HCT116 (cell line): ENCODE measurements at regions not wholly inside any gene's neighbourhood (a gene's known extent, or its start where the extent isn't known, plus 50 kb on each side); places are given as distances from the start of the nearest gene placed in this dataset.

Source experiments
- ATAC-seq: fragments of 200-7000 bp; cut with Tn5 transposase; 2 replicates; pipeline ENCODE4 v1.9.1; 2020; ENCODE audit warnings: mild to moderate bottlenecking, moderate library complexity
- BruUV-seq: library from RNA; stranded (reverse); fragments of 400-500 nt; replicated peaks from 2 replicates; lab custom pipeline; 2021; lab: Mats Ljungman, UMichigan
- CTCF ChIA-PET: fragments of 300-600 bp; sonication (Branson Sonifier 250); formaldehyde crosslinking; loops from one replicate; lab custom pipeline; 2021; ENCODE audit warnings: antibody characterized with exemption; lab: Charles Lee
- POLR2A ChIA-PET: fragments of 300-600, 350-600 bp; sonication (Branson Sonifier 250); formaldehyde crosslinking; loops from one replicate; lab custom pipeline; 2021; ENCODE audit warnings: antibody characterized with exemption; lab: Charles Lee
- RAD21 ChIA-PET, 2 experiments: fragments of 300-600 bp; sonication (Branson Sonifier 250); formaldehyde crosslinking; loops; one replicate each; lab custom pipeline; 2023; ENCODE audit warnings: low total read pairs in 2 of 2; ENCODE audit not compliant: uncharacterized antibody in 2 of 2, unreplicated experiment in 2 of 2, low non-redundant PET in 1 of 2; lab: Charles Lee
- DNase-seq: peaks from one replicate; pipeline ENCODE4 v3.0.0-alpha.2; 2010; ENCODE audit warnings: low read depth, low spot score
- H2AFZ ChIP-seq: fragments of 200-600 bp; shearing (Covaris generic), sonication (generic); 2 replicates; pipeline ENCODE4 v1.6.1; 2017; ENCODE audit warnings: low read depth, mixed run types, mixed read lengths, antibody characterized with exemption, low read length; ENCODE audit not compliant: poor library complexity, severe bottlenecking
- H3K27ac ChIP-seq: 2 replicates; pipeline ENCODE4 v1.5.1; 2012; ENCODE audit warnings: low read depth, low read length
- H3K27me3 ChIP-seq: fragments of 200-600 bp; sonication (generic); 2 replicates; pipeline ENCODE4 v1.6.1; 2016; ENCODE audit warnings: mixed run types, low read length, mixed read lengths; ENCODE audit not compliant: insufficient read depth
- H3K36me3 ChIP-seq, 2 experiments: fragments of 200-500 bp in 1 of 2; fragments of 200-600 bp in 1 of 2; sonication (Bioruptor generic) in 1 of 2; sonication (generic) in 1 of 2; 2 replicates each; pipeline versions ENCODE4 v1.5.1 to v1.6.1; 2014 to 2016; ENCODE audit warnings: low read length in 2 of 2, inconsistent platforms in 1 of 2, mixed read lengths in 1 of 2, mixed run types in 1 of 2; ENCODE audit not compliant: insufficient read depth in 2 of 2, control insufficient read depth in 1 of 2
- H3K4me1 ChIP-seq, 2 experiments: fragments of 200-600 bp in 1 of 2; sonication (generic) in 1 of 2; 2 replicates each; pipeline versions ENCODE4 v1.5.1 to v1.6.1; 2012 to 2017; ENCODE audit warnings: low read length in 2 of 2, inconsistent platforms in 1 of 2, mild to moderate bottlenecking in 1 of 2, mixed read lengths in 1 of 2, mixed run types in 1 of 2, moderate library complexity in 1 of 2; ENCODE audit not compliant: insufficient read depth in 2 of 2, control insufficient read depth in 1 of 2
- H3K4me2 ChIP-seq: fragments of 200-600 bp; sonication (generic); 2 replicates; pipeline ENCODE4 v1.6.1; 2017; ENCODE audit warnings: mixed run types, low read length, mixed read lengths
- H3K4me3 ChIP-seq, 2 experiments: fragments of 200-600 bp in 1 of 2; sonication (generic) in 1 of 2; replicated peaks in 1 of 2; 2 replicates each; pipeline ENCODE4 v1.5.1; 2011 to 2016; ENCODE audit warnings: low read length in 2 of 2, control low read depth in 1 of 2, low read depth in 1 of 2, mild to moderate bottlenecking in 1 of 2, mixed read lengths in 1 of 2, mixed run types in 1 of 2
- H3K79me2 ChIP-seq: fragments of 200-600 bp; sonication (generic); 2 replicates; pipeline ENCODE4 v1.6.1; 2017; ENCODE audit warnings: mild to moderate bottlenecking, mixed run types, low read length, moderate library complexity, mixed read lengths; ENCODE audit not compliant: insufficient read depth
- H3K9ac ChIP-seq: fragments of 200-600 bp; sonication (generic); 2 replicates; pipeline ENCODE4 v1.6.1; 2016; ENCODE audit warnings: low read length, mixed read lengths
- H3K9me2 ChIP-seq: fragments of 200-600 bp; sonication (generic), shearing (Covaris generic); 2 replicates; pipeline ENCODE4 v1.6.1; 2017; ENCODE audit warnings: mixed run types, mild to moderate bottlenecking, moderate library complexity; ENCODE audit not compliant: insufficient read depth
- H3K9me3 ChIP-seq, 2 experiments: fragments of 200-500 bp in 1 of 2; fragments of 200-600 bp in 1 of 2; sonication (Bioruptor generic) in 1 of 2; sonication (generic) in 1 of 2; 2 replicates each; pipeline ENCODE4 v1.6.1; 2014 to 2017; ENCODE audit warnings: low read length in 2 of 2, mixed read lengths in 2 of 2, inconsistent platforms in 1 of 2, low read depth in 1 of 2, mild to moderate bottlenecking in 1 of 2, mixed run types in 1 of 2, moderate library complexity in 1 of 2; ENCODE audit not compliant: control insufficient read depth in 1 of 2, insufficient read depth in 1 of 2
- H4K20me1 ChIP-seq: fragments of 200-600 bp; sonication (generic), shearing (Covaris generic); 2 replicates; pipeline ENCODE4 v1.6.1; 2017; ENCODE audit warnings: mixed run types, mild to moderate bottlenecking, moderate library complexity; ENCODE audit not compliant: insufficient read depth
- EGR1 ChIP-seq: IDR thresholded peaks from 2 replicates; pipeline ENCODE4 v1.6.1; 2012; ENCODE audit warnings: low read depth
- ELF1 ChIP-seq: IDR thresholded peaks from 2 replicates; pipeline ENCODE4 v1.6.1; 2012; ENCODE audit warnings: low read depth, borderline replicate concordance
- EZH2phosphoT487 ChIP-seq: fragments of 200-600 bp; IDR thresholded peaks from 2 replicates; pipeline ENCODE4 v1.6.1; 2018; ENCODE audit warnings: antibody characterized with exemption, borderline replicate concordance
- RAD21 ChIP-seq: IDR thresholded peaks from 2 replicates; pipeline ENCODE4 v1.6.1; 2012; ENCODE audit warnings: low read depth, mild to moderate bottlenecking
- SP1 ChIP-seq: IDR thresholded peaks from 2 replicates; pipeline ENCODE4 v1.6.1; 2012; ENCODE audit warnings: low read depth
- SRF ChIP-seq: IDR thresholded peaks from 2 replicates; pipeline ENCODE4 v1.6.1; 2012; ENCODE audit warnings: low read depth
- ZFX ChIP-seq: fragments of 450-650 bp; IDR thresholded peaks from 2 replicates; pipeline ENCODE4 v1.6.1; 2017
- intact Hi-C: fragments of 100-400 bp; cut with micrococcal nuclease; formaldehyde crosslinking; loops from 2 replicates; pipeline ENCODE4 v1.10.0; 2022
- TF ChIP-seq, protein P1 (sequence below): IDR thresholded peaks from 2 replicates; pipeline ENCODE4 v1.6.1; 2012

DNA sequence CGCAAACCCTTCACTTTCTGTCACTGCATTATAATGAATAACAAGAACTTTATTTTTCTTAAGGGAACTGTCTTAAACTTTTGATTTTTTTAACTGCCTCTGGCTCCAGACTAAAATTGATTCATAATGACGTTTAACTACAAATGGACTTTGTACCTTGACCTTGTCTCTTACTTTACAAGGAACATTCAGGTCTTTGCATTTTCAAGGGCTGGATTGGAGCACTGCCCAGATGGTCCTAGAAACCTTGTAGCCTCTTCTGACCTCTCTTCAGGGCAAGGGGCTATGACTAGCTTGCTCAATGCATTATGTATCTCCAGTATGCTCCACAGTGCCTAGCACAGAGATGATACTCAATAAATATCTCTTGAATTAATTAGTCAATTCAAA lies 612.6 kb upstream of the CLINT1 start:
- Histone ChIP-seq H3K4me3 (no peak overlapping the region), H4K20me1 (no peaks in the 10 kb centered on the region), H3K9me3 (no peaks in the 10 kb centered on the region), H3K9ac (no peak overlapping the region), H3K79me2 (no peaks in the 10 kb centered on the region), H3K4me1 (no peaks in the 10 kb centered on the region), H3K27me3 (peaks cover 17% of the 10 kb centered on the region; the same call in 1 of the 2 replicates), H3K27ac (no peak overlapping the region), H2AFZ (no peak overlapping the region), H3K9me2 (no peaks in the 10 kb centered on the region), H3K36me3 (no peaks in the 10 kb centered on the region), H3K4me2 (no peak overlapping the region)
- ATAC-seq (no peak), DNase-seq (no peak)
- CTCF ChIA-PET, result no interaction called here
- BruUV-seq, result no TSS peak
- POLR2A ChIA-PET, result no interaction called here
- intact Hi-C loops, result no loop called here
- RAD21 ChIA-PET, result no interaction called here
- TF ChIP-seq ELF1 (no peak), EGR1 (no peak), RAD21 (no peak), ZFX (no peak)
- TF ChIP-seq, protein P1, sequence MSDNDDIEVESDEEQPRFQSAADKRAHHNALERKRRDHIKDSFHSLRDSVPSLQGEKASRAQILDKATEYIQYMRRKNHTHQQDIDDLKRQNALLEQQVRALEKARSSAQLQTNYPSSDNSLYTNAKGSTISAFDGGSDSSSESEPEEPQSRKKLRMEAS, result no peak

GRCh38 chr5:158470764-158471534 lies 612.0 kb upstream of the CLINT1 start:
- ChIA-PET RAD21 (no interaction called here), POLR2A (no interaction called here), CTCF (no interaction called here)
- H3K9me3 ChIP-seq, result no peaks in the 10 kb centered on the region
- H3K27ac ChIP-seq, result no peak overlapping the region
- no peak for TF ChIP-seq RAD21
- no peak for TF ChIP-seq EZH2phosphoT487
- TF ChIP-seq ELF1, result no peak
- no peak for TF ChIP-seq SP1
- TF ChIP-seq SRF, result no peak
- H3K4me3 ChIP-seq, result no peak overlapping the region
- H3K4me2 ChIP-seq, result no peak overlapping the region
- no peaks in the 10 kb centered on the region for H3K79me2 ChIP-seq
- H3K27me3 ChIP-seq, result peaks cover 16% of the 10 kb centered on the region; the same call in 1 of the 2 replicates
- no TSS peak for BruUV-seq
- no peak for DNase-seq
- H3K9ac ChIP-seq, result no peak overlapping the region
- no peaks in the 10 kb centered on the region for H3K4me1 ChIP-seq
- intact Hi-C loops, result no loop called here
- H2AFZ ChIP-seq, result no peak overlapping the region
- ATAC-seq, result no peak
- no peaks in the 10 kb centered on the region for H3K36me3 ChIP-seq
- no peaks in the 10 kb centered on the region for H4K20me1 ChIP-seq
- no peaks in the 10 kb centered on the region for H3K9me2 ChIP-seq
